WTC11 (cell line): ENCODE measurements at regions not wholly inside any gene's neighbourhood (a gene's known extent, or its start where the extent isn't known, plus 50 kb on each side); places are given as distances from the start of the nearest gene placed in this dataset.
"Not testable (repeated sequence)": the region's sequence is repeated elsewhere in the genome, so short reads cannot be mapped to it uniquely, and the experiment has no call there.

Source experiments
- CTCF ChIP-seq: fragments of 200-600 bp; IDR thresholded peaks from 2 replicates; pipeline ENCODE4 v1.8.0; 2022; ENCODE audit warnings: antibody characterized with exemption
- FOXK1 ChIP-seq: sonication (generic); formaldehyde crosslinking; IDR thresholded peaks from 2 replicates; pipeline ENCODE4 v1.8.0; 2022; ENCODE audit warnings: mild to moderate bottlenecking, moderate library complexity, missing genetic modification reagents
- NFE2L1 ChIP-seq: sonication (generic); formaldehyde crosslinking; IDR thresholded peaks from 2 replicates; pipeline ENCODE4 v1.8.1; 2023; ENCODE audit warnings: missing genetic modification reagents
- PRRX2 ChIP-seq: fragments of 250-450 bp; sonication (Bioruptor Pico); IDR thresholded peaks from 2 replicates; pipeline ENCODE4 v1.8.0; 2021; ENCODE audit warnings: mild to moderate bottlenecking
- USF2 ChIP-seq: sonication (generic); formaldehyde crosslinking; IDR thresholded peaks from 2 replicates; pipeline ENCODE4 v1.8.1; 2023; ENCODE audit warnings: mild to moderate bottlenecking, missing genetic modification reagents, moderate library complexity
- ZSCAN18 ChIP-seq: fragments of 250-450 bp; sonication (Bioruptor Pico); IDR thresholded peaks from 2 replicates; pipeline ENCODE4 v2.1.2; 2022; ENCODE audit warnings: mild to moderate bottlenecking, moderate library complexity

- TF ChIP-seq CTCF; USF2 (CRISPR knock-in tag); ZSCAN18 (CRISPR knock-in tag); PRRX2 (CRISPR knock-in tag); FOXK1 (CRISPR knock-in tag); NFE2L1: not testable (repeated sequence)
These were observed 70.2 kb upstream of the BDP1 start for GRCh38 chr5:71385208-71385607.
